GM12878 (cell line): ENCODE measurements at regions not wholly inside any gene's neighbourhood (a gene's known extent, or its start where the extent isn't known, plus 50 kb on each side); places are given as distances from the start of the nearest gene placed in this dataset.
A peak's percentile ranks its signal among the peaks of the same experiment; 100 is the strongest.

Experiments used
- ASH2L ChIP-seq: fragments of 300-600, 200-600 bp; sonication (generic); IDR thresholded peaks from 2 replicates; pipeline ENCODE4 v1.6.1; 2017; ENCODE audit warnings: low read depth, mild to moderate bottlenecking, borderline replicate concordance
- CBFB ChIP-seq: IDR thresholded peaks from 2 replicates; pipeline ENCODE4 v1.6.1; 2016; ENCODE audit warnings: antibody characterized with exemption, low read depth
- EGR1 ChIP-seq, 2 experiments: IDR thresholded peaks; 1 replicate in 1 of 2; 2 replicates in 1 of 2; pipeline ENCODE4 v1.6.1; 2011 to 2012; ENCODE audit warnings: low read depth in 2 of 2, low read length in 2 of 2, borderline replicate concordance in 1 of 2, mild to moderate bottlenecking in 1 of 2, moderate library complexity in 1 of 2
- ELK1 ChIP-seq: IDR thresholded peaks from 2 replicates; pipeline ENCODE4 v1.6.1; 2012; ENCODE audit warnings: low read depth, low read length, improper control_type of control experiment
- ESRRA ChIP-seq: IDR thresholded peaks from 2 replicates; pipeline ENCODE4 v1.6.1; 2012; ENCODE audit warnings: mild to moderate bottlenecking, low read length, improper control_type of control experiment
- FOXK2 ChIP-seq: fragments of 450-650 bp; IDR thresholded peaks from 2 replicates; pipeline ENCODE4 v1.6.1; 2017; ENCODE audit warnings: mild to moderate bottlenecking, moderate library complexity
- HSF1 ChIP-seq: fragments of 150-350 bp; IDR thresholded peaks from 2 replicates; pipeline ENCODE4 v1.6.1; 2014; ENCODE audit warnings: mild to moderate bottlenecking, low read depth, low read length
- IRF5 ChIP-seq: fragments of 450-650 bp; IDR thresholded peaks from 2 replicates; pipeline ENCODE4 v1.6.1; 2017; ENCODE audit warnings: borderline replicate concordance
- KLF5 ChIP-seq: fragments of 450-650 bp; IDR thresholded peaks from 2 replicates; pipeline ENCODE4 v1.6.1; 2014; ENCODE audit warnings: mild to moderate bottlenecking; ENCODE audit not compliant: partially characterized antibody
- MYC ChIP-seq: IDR thresholded peaks from 2 replicates; pipeline ENCODE4 v1.6.1; 2011; ENCODE audit warnings: mild to moderate bottlenecking, low read length, moderate library complexity, inconsistent platforms; ENCODE audit not compliant: insufficient read depth, insufficient replicate concordance, insufficient read length, severe bottlenecking
- NFYA ChIP-seq: IDR thresholded peaks from 2 replicates; pipeline ENCODE4 v1.6.1; 2011; ENCODE audit warnings: low read depth, mild to moderate bottlenecking, low read length, improper control_type of control experiment, borderline replicate concordance
- NRF1 ChIP-seq: conservative IDR thresholded peaks from 2 replicates; pipeline ENCODE4 v1.6.1; 2011; ENCODE audit warnings: mild to moderate bottlenecking, low read depth, low read length, improper control_type of control experiment
- PBX3 ChIP-seq: IDR thresholded peaks from 2 replicates; pipeline ENCODE4 v1.6.1; 2011; ENCODE audit warnings: mild to moderate bottlenecking, low read depth, low read length, moderate library complexity; ENCODE audit not compliant: insufficient replicate concordance
- POLR2A ChIP-seq: IDR thresholded peaks from 2 replicates; pipeline ENCODE4 v1.6.1; 2011; ENCODE audit warnings: low read depth, mild to moderate bottlenecking, low read length
- RAD51 ChIP-seq: fragments of 450-650 bp; IDR thresholded peaks from 2 replicates; pipeline ENCODE4 v1.6.1; 2016; ENCODE audit warnings: moderate library complexity, mild to moderate bottlenecking, inconsistent platforms
- RFX5 ChIP-seq: IDR thresholded peaks from 2 replicates; pipeline ENCODE4 v1.6.1; 2011; ENCODE audit warnings: low read depth, low read length, improper control_type of control experiment
- SUPT20H ChIP-seq: IDR thresholded peaks from 2 replicates; pipeline ENCODE4 v1.6.1; 2011; ENCODE audit warnings: low read depth, mild to moderate bottlenecking, low read length, moderate library complexity, borderline replicate concordance; ENCODE audit not compliant: control insufficient read depth
- TAF1 ChIP-seq: IDR thresholded peaks from 2 replicates; pipeline ENCODE4 v1.6.1; 2011; ENCODE audit warnings: mild to moderate bottlenecking, low read depth, low read length, borderline replicate concordance
- TCF3 ChIP-seq: IDR thresholded peaks from 2 replicates; pipeline ENCODE4 v1.6.1; 2012; ENCODE audit warnings: low read depth, mild to moderate bottlenecking, low read length, borderline replicate concordance; ENCODE audit not compliant: insufficient read depth
- WRNIP1 ChIP-seq: IDR thresholded peaks from 2 replicates; pipeline ENCODE4 v1.6.1; 2011; ENCODE audit warnings: low read depth, low read length, improper control_type of control experiment, borderline replicate concordance
- ZBTB40 ChIP-seq: fragments of 450-650 bp; IDR thresholded peaks from 2 replicates; pipeline ENCODE4 v1.6.1; 2016; ENCODE audit warnings: mild to moderate bottlenecking, moderate library complexity, borderline replicate concordance
- ZNF384 ChIP-seq: IDR thresholded peaks from 2 replicates; pipeline ENCODE4 v1.6.1; 2012; ENCODE audit warnings: low read depth, mild to moderate bottlenecking, low read length, improper control_type of control experiment, borderline replicate concordance
- ZNF622 ChIP-seq: fragments of 450-650 bp; IDR thresholded peaks from 2 replicates; pipeline ENCODE4 v1.6.1; 2017; ENCODE audit warnings: mild to moderate bottlenecking, inconsistent platforms

GRCh38 chr4:110296892-110297291 is 98.5 kb upstream of the ELOVL6 start (continued):
- TF ChIP-seq ELK1 (no peak), TAF1 (no peak), ESRRA (no peak), SUPT20H (no peak), ZNF384 (no peak), RFX5 (peak; percentile 90), PBX3 (no peak), CBFB (no peak), EGR1 (IDR thresholded peaks at IDR 0.05; ENCODE audit: borderline replicate concordance in 1 of 2, low read depth in 2 of 2, low read length in 2 of 2) (no peak), IRF5 (no peak), NRF1 (no peak), KLF5 (no peak), POLR2A (no peak), TCF3 (no peak), RAD51 (no peak), MYC (no peak), FOXK2 (no peak), NFYA (no peak), ZNF622 (no peak), ASH2L (no peak), ZBTB40 (no peak), WRNIP1 (no peak), HSF1 (no peak)
